NCI-H446 (cell line): ENCODE measurements at regions not wholly inside any gene's neighbourhood (a gene's known extent, or its start where the extent isn't known, plus 50 kb on each side); places are given as distances from the start of the nearest gene placed in this dataset.
"Not testable (repeated sequence)": the region's sequence is repeated elsewhere in the genome, so short reads cannot be mapped to it uniquely, and the experiment has no call there.

Source experiments
- DNase-seq, 2 experiments: peaks; one replicate each; lab custom pipeline; 2025; lab: John Stamatoyannopoulos, UW

- DNase-seq, result not testable (repeated sequence)
Observed at GRCh38 chr5:104037136-104037535, 474.5 kb upstream of the NUDT12 start.

- not testable (repeated sequence) for DNase-seq
Observed at GRCh38 chr5:104033186-104033585, 470.6 kb upstream of the NUDT12 start.

DNA sequence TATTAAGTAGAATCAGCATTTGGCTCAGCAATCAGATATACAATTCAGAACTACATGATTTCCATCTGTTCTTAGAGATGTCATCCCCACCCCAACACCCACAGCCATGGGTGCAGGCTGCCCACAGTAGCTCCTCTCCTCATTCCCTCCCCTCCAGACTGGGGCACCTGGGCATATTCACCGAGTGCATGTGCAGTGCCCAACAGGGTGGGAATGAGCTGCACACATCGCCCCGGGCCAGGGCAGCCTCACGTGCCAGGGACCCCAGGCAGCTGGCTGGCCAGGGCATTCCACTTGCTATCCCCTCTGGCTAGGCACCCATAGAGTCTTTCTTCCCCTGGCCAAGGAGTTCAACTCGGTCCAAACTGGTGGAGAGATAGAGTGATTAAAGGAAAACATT lies 461.9 kb upstream of the NUDT12 start:
- DNase-seq, result no peak

DNA sequence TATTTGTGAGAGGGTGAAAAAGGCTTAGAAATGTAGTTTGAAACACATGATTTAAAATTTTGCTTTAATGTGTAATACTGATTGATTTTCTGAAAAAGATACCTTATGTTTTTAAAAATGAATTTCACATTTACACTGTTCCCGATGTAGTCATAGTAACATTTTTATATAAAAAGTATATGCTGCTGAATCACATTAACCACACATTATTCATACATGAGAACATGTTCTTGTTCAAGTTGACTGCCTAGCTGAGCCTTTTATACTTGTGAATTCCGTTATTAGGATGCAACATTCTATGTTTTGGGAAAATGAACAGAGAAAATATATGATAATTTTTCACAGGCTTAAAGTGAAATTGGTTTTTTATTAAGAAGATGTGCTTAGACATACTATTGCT lies 461.1 kb upstream of the NUDT12 start:
- no peak for DNase-seq

DNA sequence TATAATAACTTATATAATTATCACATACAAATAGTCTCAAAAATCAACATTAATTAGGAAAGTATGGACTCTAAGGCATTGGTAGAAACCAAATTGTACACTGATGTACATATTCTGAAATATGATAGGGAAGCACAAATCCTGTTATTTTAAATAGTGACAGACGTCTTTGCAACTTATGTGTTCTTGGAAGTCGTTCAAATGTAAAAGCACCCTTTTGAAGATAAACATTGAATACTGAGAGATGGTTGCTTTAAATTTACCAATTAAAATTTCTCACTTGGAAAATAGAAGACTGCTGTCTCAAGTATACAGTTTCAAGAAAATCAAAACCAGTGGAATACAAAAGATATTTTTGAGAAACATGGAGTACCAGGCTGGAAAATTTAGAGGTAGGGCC lies 457.4 kb upstream of the NUDT12 start:
- DNase-seq, result no peak

- DNase-seq, result no peak
Observed at GRCh38 chr5:104018299-104018698, 455.7 kb upstream of the NUDT12 start.

DNA sequence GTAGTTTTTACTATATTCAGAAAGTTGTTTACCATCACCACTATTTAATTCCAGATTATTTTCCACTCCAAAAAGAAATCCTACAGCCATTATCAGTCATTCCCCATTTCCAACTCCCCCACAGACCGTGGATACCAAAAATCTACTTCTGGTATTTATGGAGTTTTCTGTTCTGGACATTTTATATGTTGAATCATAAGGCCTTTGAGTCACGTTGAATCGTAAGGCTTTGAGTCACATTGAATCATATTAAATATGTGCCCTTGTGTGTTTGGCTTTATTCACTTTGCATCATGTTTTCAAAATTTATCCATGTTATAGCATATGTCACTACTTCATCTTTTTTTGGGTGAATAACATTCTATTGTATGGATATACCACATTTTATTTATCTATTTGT lies 454.1 kb upstream of the NUDT12 start:
- DNase-seq, result no peak

- DNase-seq, result no peak
Observed at GRCh38 chr5:104015765-104016164, 453.2 kb upstream of the NUDT12 start.

DNA sequence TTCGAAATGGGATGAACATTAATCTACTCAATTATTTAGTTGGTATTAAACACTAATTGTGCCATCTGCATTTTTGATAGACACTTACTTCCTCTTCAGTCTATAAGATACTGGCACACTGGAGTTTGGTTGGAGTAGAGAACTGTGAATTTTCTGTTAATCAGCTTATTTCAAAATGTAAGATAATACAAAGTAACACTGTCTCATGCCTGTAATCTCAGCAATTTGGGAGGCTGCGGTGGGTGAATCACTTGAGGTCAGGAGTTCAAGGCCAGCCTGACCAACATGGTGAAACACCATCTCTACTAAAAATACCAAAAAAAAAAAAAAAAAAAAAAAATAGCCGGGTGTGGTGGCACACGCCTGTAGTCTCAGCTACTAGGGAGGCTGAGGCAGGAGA lies 440.2 kb upstream of the NUDT12 start:
- DNase-seq, result not testable (repeated sequence)

DNA sequence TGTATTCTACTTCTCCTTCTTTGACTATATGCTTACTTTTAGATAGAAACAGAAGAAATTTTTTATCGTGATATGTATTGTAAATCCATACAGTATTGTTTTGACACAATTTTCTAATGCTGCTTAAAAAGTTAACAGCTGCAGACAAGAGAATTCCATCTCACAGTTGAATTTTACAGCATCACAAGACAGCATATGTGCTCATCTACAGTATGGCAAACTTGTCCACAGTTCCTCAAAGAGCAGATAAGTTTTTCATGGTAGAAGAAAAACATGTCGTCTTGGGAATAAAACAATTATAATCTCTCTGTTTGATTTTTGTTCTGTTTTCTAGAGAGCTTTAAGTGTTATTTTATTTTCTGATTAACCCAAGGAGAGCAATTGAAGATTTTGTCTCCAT lies 438.5 kb upstream of the NUDT12 start:
- DNase-seq, result no peak

DNA sequence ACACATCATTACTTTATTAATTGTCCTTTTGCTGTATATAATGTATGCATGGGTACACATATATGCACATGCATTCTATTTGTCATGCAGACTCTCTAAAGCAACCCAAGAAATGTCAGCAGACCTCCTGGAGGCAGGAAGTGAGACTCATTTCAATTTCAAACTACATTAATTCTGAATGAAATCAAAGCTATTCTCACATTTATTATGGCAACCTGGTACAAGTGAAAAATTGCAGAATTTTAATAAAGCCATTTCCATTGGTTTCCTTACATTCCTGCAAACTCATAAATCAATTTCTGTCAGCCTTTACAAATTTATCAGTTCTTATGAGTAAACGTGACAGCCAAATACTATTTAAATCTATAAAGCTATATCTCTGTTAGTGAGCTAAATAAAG lies 430.4 kb upstream of the NUDT12 start:
- no peak for DNase-seq

DNA sequence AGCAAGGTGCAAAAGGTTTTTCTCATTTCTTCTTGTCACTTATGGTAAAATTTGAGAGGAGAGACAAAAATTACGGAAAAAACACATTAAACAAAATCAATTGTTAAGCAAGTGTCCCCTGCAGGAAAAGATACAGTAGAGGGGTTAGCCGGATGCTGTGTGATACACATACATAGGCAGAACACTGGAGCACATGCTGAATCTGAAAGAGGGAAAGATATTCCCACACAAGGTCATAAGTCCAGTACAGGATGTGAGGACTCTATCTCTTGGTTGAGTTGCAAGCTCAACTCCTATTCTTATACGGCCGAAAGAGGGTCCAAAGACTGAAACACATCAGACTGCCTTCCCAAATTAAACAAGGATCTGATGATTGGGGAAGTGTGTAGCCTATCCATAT lies 427.5 kb upstream of the NUDT12 start:
- DNase-seq, result no peak

DNA sequence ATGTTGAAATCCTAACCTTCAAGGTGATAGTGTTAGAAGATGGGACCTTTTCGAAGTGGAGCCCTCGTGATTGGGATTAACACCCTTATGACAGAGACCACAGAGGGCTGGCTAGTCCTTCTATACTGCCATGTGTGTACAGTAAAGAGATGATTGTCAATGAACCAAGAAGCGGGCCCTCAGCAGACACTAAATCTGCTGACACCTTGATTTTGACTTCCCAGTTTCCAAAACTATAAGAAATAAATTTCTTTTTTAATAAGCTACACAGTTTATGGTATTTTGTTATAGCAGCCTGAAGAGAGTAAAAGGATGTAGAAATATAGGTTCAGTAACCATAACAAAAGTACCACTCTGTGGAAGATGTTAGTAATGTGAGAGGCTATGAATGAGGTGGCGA lies 419.0 kb upstream of the NUDT12 start:
- DNase-seq, result no peak

GRCh38 chr5:103973669-103974068 lies 411.1 kb upstream of the NUDT12 start:
- no peak for DNase-seq

- DNase-seq, result not testable (repeated sequence)
Observed at GRCh38 chr5:103966295-103966694, 403.7 kb upstream of the NUDT12 start.

DNA sequence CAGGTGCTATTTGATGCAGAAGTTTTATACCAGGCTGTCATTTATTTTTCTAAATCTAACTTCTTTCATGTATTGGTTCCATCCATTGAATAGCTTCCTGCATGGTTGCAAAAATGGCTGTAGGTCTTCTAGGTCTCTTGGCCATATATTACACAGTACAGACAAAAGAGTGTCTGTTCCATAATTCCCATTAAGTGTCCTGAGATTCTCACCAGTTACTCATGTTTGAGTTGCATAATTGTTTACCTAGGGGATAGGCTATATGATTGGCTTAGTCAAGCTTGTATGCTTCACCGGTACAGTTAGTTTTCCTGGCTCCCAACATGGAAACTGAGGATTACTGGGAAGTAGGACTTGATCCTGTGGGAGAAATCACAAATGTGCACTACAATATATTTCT lies 399.4 kb upstream of the NUDT12 start:
- DNase-seq, result no peak

- DNase-seq, result no peak
Observed at GRCh38 chr5:103953601-103954382, 391.2 kb upstream of the NUDT12 start.

DNA sequence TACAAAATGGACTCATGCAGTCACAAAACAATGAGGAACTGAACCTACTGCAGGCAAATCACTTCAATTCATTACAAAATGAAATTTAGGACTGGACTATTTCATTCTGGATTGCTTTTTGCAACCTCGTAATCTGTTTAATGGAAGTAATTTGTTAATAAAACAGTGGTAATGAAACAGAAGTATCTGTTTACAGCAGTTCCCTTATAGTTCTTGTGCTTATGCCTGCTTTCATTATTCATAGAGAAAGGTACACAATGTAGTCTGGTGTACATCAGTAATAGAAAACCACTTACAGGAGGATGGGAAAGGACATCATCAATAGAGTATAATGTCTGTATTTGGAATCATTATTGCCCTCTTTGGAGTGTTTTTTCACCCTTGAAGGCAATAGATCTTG lies 389.2 kb upstream of the NUDT12 start:
- DNase-seq, result no peak

- no peak for DNase-seq
Observed at GRCh38 chr5:103943230-103943629, 380.6 kb upstream of the NUDT12 start.

GRCh38 chr5:103942587-103943186 lies 380.1 kb upstream of the NUDT12 start:
- peak in 1 of 2 experiments; percentile 35 for DNase-seq

- DNase-seq, result peak in 1 of 2 experiments; percentile 42
Observed at GRCh38 chr5:103941596-103941995, 379.0 kb upstream of the NUDT12 start.

- peak in 1 of 2 experiments; percentile 4 for DNase-seq
Observed at GRCh38 chr5:103938146-103938695, 375.6 kb upstream of the NUDT12 start.

GRCh38 chr5:103929338-103930013 lies 366.9 kb upstream of the NUDT12 start:
- no peak for DNase-seq
